IPS DF 4.7 (cell line): ENCODE measurements at regions not wholly inside any gene's neighbourhood (a gene's known extent, or its start where the extent isn't known, plus 50 kb on each side); places are given as distances from the start of the nearest gene placed in this dataset.
"Not testable (repeated sequence)": the region's sequence is repeated elsewhere in the genome, so short reads cannot be mapped to it uniquely, and the experiment has no call there.

Source experiments
- DNase-seq: peaks from one replicate; pipeline ENCODE4 v3.0.0-alpha.2; 2013; ENCODE audit warnings: low spot score; ENCODE audit errors: extremely low read depth

- no peak for DNase-seq
Measured at GRCh38 chr19:37303591-37304171, 67.2 kb upstream of the ZNF527 start.

DNA sequence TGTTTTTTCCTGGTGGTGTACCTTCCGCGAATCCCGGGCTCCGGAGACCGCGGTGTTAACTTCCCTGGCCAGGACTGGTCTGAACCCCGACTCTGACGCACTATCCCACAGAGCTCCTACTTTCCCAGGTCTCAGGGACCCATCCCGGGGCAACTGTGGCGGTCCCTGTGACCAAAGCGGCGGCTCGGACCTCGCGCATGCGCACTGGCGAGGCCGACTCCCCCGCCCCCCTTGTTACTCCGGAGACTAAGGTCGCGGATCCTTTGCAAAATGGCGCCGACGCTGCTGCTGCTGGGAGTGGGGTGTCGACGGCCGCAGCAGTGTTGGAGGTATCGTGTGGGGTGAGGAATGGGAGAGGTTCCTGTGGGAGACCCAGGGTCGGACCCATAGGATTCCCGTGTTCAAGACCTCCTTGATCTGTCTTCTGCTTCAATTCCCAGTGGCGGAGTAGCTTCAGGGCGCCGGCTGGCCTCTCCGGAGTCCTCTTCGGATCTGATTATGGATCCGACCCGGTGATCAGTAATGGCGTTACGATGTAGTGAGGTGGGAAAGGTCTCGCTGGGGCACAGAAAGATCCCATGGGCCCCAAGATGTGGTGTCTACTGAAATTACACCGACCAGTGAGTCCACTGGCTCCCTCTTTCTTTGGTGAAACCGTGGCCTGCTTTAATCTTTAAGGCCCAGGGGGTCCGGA lies 66.6 kb upstream of the ZNF527 start:
- no peak for DNase-seq

- no peak for DNase-seq
Measured at GRCh38 chr19:37304884-37305255, 66.0 kb upstream of the ZNF527 start.

DNA sequence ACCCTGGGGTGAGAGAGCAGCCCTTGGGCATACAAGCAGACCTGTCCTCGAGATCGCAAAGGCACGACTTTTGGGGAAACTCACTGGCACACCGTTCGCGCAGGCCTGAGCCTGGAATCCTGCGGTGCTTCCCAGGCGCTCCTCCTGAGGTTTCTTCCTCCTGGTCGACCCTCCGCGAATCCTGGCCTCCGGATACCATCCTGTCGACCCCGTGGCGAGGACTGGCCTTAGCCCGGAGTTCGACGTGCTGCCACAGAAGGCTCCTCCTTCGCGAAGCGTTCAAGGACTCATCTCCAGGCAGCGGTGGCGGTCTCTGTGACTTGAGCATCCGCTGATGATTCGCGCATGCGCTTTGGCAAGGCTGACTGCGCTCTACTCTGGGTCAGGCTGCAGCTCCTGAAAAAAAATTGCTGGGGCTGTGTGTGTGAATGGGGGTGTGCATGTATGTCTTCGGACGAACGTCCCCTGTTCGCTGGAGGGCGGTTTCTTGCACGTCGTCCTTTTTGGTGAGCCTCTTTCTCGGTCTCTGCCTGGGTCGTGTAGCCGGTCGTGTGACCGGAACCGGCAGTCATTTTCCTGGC lies 64.4 kb upstream of the ZNF527 start:
- no peak for DNase-seq

DNA sequence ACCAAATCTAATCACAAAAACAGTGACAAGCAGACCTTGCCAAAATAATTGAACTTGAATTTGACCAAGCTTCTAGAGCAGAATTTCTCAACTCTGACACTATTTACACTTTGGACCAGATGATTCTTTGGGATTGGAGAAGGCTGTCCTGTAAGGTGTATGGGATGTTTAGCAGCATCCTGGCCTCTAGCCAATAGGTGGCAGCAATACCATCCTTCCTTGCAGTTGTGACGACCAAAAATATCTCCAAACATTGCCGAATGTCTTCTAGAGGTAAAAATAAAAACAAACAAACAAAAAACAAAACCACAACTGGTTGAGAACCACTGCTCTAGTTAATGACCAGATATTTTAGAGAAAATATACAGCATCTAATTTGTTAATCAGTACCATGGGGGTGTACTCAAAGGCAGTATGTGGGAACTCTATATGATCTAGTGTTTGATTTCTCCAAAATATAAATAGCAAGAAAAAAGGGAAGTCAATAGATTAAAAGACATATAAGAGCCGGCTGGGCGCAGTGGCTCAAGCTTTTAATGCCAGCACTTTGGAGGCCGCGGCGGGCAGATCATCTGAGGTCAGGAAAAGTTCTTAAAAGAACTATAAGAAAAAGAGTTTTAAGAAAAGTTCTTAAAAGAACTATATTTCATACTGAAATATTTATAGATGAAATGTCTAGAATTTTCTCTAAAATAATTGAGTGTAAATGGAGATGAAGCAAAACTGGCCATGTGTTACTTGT lies 60.9 kb upstream of the ZNF527 start:
- no peak for DNase-seq

- not testable (repeated sequence) for DNase-seq
Measured at GRCh38 chr19:37312531-37313334, 58.2 kb upstream of the ZNF527 start.

DNA sequence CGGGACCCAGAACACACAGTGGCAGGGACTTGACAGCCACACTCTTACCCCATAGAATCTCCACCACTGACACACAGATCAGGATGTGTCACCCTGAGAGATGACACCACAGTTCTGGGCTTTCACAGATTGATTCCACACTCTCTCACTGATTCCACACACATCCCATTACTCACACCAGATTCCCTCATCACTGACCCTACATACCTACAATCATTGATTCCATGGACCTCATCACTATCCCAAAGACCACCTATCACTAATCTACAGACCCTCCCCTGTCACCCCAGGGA lies 57.6 kb upstream of the ZNF527 start:
- no peak for DNase-seq

GRCh38 chr19:37317403-37318209 lies 53.3 kb upstream of the ZNF527 start:
- peak; percentile 95 for DNase-seq

DNA sequence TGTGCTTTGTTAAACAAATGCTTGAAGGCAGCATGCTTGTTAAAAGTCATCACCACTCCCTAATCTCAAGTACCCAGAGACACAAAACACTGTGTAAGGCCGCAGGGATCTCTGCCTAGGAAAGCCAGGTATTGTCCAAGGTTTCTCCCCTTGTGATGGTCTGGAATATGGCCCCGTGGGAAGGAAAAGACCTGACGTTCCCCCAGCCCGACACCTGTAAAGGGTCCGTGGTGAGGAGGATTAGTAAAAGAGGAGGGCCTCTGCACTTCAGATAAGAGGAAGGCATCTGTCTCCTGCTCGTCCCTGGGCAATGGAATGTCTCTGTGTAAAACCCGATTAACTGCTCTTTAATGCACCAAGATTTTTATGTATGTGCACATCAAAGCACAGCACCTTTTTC lies 49.9 kb upstream of the ZNF527 start:
- not testable (repeated sequence) for DNase-seq
